HUES48 (cell line): ENCODE measurements at regions not wholly inside any gene's neighbourhood (a gene's known extent, or its start where the extent isn't known, plus 50 kb on each side); places are given as distances from the start of the nearest gene placed in this dataset.

ENCODE experiments used
- H3K27ac ChIP-seq: one replicate; pipeline ENCODE4 v1.7.0; 2013; ENCODE audit warnings: low read depth, low read length, inconsistent platforms
- H3K27me3 ChIP-seq: 2 replicates; pipeline ENCODE4 v1.6.1; 2013; ENCODE audit warnings: mild to moderate bottlenecking, low read length; ENCODE audit not compliant: control insufficient read depth, insufficient read depth
- H3K36me3 ChIP-seq: 2 replicates; pipeline ENCODE4 v1.6.1; 2013; ENCODE audit warnings: low read length; ENCODE audit not compliant: control insufficient read depth, insufficient read depth
- H3K4me1 ChIP-seq: 2 replicates; pipeline ENCODE4 v1.6.1; 2013; ENCODE audit warnings: mild to moderate bottlenecking, low read length; ENCODE audit not compliant: control insufficient read depth, insufficient read depth
- H3K4me3 ChIP-seq: 2 replicates; pipeline ENCODE4 v1.5.1; 2013; ENCODE audit warnings: mild to moderate bottlenecking, low read depth, low read length
- H3K9ac ChIP-seq: 2 replicates; pipeline ENCODE4 v1.6.1; 2013; ENCODE audit warnings: mild to moderate bottlenecking, low read depth, low read length, moderate library complexity
- H3K9me3 ChIP-seq: 2 replicates; pipeline ENCODE4 v1.6.1; 2013; ENCODE audit warnings: low read length; ENCODE audit not compliant: control insufficient read depth, insufficient read depth

DNA sequence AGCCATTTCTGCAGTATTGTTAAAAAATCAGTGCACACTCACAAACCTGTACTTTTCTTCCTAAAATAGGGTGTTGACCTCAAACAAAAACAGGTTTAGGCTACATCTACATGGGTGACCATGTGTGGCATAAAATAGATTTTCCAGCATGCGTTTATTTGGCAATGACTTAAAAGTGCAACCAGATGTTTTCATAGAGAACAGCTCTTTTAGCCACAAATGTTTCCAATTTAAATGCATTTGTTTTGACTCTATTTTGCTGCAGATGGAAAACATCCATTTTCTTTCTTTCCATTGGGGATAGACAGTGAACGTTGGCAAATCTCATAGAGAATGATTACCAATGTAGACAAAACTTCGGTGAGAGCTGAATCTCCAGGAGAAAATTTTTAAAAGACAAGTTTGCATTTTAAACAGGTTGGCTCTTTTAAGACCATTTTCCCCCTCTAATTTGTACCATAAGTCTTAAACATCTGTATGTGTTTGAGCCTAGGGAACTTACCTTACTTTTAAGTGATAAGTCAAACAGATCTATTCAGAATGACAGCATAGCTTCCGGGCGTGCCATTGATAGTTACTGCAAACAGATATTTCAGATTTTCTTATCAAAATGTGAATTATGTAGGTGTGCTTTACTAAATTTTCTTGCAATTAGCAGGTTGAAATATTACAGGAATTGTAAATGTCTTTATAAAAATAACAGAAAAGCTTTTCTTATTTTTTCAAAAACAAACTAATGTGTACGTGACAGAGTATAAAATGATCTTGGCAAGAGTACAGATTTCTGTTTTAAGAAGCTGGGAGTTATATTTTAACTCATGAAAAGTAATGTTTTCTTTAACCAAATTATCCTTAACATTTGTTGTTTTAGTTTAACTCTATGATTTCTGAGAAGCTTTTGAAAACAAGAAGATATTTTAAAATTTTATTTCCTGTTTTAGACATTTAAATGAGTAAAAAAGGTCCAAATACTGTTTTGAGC lies 144.9 kb downstream of the HGF start:
- Histone ChIP-seq H3K9me3 (no peaks in the 10 kb centered on the region), H3K27me3 (no peaks in the 10 kb centered on the region), H3K9ac (no peak overlapping the region), H3K27ac (no peak overlapping the region), H3K4me3 (no peak overlapping the region), H3K36me3 (no peaks in the 10 kb centered on the region), H3K4me1 (peaks cover 4% of the 10 kb centered on the region; the same call in 1 of the 2 replicates)

- no peak overlapping the region for H3K27ac ChIP-seq
- H3K36me3 ChIP-seq, result no peaks in the 10 kb centered on the region
- H3K9ac ChIP-seq, result no peak overlapping the region
- no peaks in the 10 kb centered on the region for H3K27me3 ChIP-seq
- no peak overlapping the region for H3K4me3 ChIP-seq
- peaks cover 4% of the 10 kb centered on the region; the same call in 1 of the 2 replicates for H3K4me1 ChIP-seq
- no peaks in the 10 kb centered on the region for H3K9me3 ChIP-seq
Measured at GRCh38 chr7:81624021-81624592, 145.7 kb downstream of the HGF start.

DNA sequence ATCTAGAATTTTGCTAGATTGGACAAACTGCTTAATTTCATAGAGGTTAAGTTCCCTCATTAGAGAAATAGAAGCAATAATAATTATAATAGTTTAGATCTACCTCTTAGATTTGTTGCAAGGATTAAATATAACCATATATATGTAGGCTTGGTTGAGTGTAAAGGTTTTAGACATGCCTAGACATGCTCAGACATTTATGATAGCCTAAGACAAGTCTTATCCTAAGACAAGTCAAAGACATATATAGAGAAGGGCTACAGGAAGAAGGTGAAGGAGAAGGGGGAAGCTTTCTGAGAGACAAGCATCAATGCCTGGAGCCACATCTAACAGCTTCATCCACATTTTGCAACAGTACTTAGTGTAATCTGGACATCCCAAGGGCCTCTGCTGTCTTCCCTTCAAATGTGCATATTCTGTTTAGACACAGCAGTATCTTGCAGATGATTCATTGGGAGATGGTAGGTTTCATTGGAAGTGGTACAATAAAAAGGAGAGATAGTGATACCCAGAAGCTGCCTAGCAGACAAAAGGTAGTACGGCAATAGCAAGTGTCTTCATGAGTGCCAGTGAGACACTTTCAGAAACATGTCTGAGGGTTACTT lies 146.5 kb downstream of the HGF start:
- Histone ChIP-seq H3K27ac (no peak overlapping the region), H3K4me1 (peaks cover 4% of the 10 kb centered on the region; the same call in 1 of the 2 replicates)

DNA sequence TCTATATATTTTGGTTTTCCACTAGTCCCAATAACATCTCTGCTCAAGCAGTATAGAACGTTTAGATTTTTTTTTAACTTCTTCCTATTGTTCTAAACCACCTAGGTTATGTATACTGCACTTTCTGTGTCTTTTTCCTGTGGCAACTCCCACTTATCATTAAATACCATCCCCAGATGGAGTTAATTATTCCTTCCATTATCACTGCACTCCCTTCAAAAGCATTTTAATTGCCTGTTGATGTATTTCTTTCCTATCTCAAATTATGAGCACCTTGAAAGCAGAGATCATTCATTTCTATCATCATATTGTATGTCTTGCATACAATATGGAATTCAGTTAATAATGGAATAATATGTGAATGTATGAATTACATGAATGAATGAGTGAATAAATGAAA lies 148.0 kb downstream of the HGF start:
- no peaks in the 10 kb centered on the region for H3K36me3 ChIP-seq
- H3K4me1 ChIP-seq, result peaks cover 4% of the 10 kb centered on the region; the same call in 1 of the 2 replicates
- H3K4me3 ChIP-seq, result no peak overlapping the region
- H3K9ac ChIP-seq, result no peak overlapping the region
- H3K27ac ChIP-seq, result no peak overlapping the region
- no peaks in the 10 kb centered on the region for H3K27me3 ChIP-seq
- H3K9me3 ChIP-seq, result no peaks in the 10 kb centered on the region

More for the DNA sequence above, 146.5 kb downstream of the HGF start:
- H3K9me3 ChIP-seq, result no peaks in the 10 kb centered on the region
- H3K4me3 ChIP-seq, result no peak overlapping the region
- H3K36me3 ChIP-seq, result no peaks in the 10 kb centered on the region
- no peaks in the 10 kb centered on the region for H3K27me3 ChIP-seq
- H3K9ac ChIP-seq, result no peak overlapping the region

DNA sequence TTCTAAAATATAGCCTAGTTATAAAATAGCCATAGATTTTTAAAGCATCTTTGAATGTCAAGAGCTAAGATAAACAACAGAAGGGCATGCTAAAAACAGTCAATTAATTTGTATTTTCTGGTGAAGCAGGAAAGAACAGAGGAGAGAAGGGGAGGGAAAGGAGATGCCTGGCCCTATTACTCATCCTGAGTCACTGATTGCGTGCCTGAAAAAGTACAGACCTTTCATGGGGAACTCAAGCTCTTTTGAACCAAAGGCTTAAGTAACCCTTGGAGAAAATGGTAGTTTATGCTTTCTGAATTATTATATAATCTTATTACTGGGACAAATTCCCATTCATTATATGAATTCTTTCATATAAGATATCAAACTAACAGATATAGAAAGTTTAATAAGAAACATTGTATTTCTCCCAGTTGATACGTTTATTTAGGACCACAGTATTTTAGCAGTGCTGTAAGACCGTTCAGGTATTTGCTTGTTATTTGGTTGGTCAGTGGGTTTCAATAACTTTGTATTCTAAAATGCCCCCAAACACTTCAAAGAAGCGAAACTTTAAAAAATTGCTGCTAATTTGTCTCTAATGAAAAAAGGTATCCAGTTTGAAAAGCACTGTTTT lies 151.3 kb downstream of the HGF start:
- Histone ChIP-seq H3K9ac (no peak overlapping the region), H3K4me1 (no peaks in the 10 kb centered on the region), H3K4me3 (no peak overlapping the region), H3K27me3 (no peaks in the 10 kb centered on the region), H3K36me3 (no peaks in the 10 kb centered on the region), H3K27ac (no peak overlapping the region), H3K9me3 (no peaks in the 10 kb centered on the region)

GRCh38 chr7:81616951-81617350 lies 152.9 kb downstream of the HGF start:
- Histone ChIP-seq H3K27ac (no peak overlapping the region), H3K27me3 (no peaks in the 10 kb centered on the region), H3K4me1 (no peaks in the 10 kb centered on the region), H3K36me3 (no peaks in the 10 kb centered on the region), H3K4me3 (no peak overlapping the region), H3K9me3 (no peaks in the 10 kb centered on the region), H3K9ac (no peak overlapping the region)

GRCh38 chr7:81611805-81612204 lies 158.0 kb downstream of the HGF start:
- Histone ChIP-seq H3K4me1 (no peaks in the 10 kb centered on the region), H3K27ac (no peak overlapping the region), H3K27me3 (no peaks in the 10 kb centered on the region), H3K36me3 (no peaks in the 10 kb centered on the region), H3K9me3 (no peaks in the 10 kb centered on the region), H3K4me3 (no peak overlapping the region), H3K9ac (no peak overlapping the region)

DNA sequence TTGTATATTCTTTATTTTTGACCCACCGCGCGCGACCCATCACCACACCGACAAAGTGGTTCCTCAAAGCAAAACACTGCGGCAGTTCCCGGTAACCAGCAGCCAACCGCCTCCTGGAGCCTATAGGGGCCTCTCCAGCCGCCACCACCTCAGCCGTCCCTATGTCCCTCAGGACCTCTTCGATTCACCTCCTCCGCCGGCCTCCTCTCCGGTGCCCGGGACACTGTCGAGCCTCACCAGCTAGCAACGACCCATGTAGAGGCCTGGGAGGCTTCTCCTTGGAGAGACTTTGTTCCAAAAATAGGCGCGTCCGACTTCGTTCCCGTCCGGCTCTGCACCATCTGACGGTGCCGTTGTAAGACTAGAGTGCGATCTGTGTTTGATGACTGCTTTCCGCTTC lies 158.8 kb downstream of the HGF start:
- H3K4me1 ChIP-seq, result no peaks in the 10 kb centered on the region
- no peaks in the 10 kb centered on the region for H3K9me3 ChIP-seq
- H3K27ac ChIP-seq, result no peak overlapping the region
- H3K27me3 ChIP-seq, result no peaks in the 10 kb centered on the region
- no peak overlapping the region for H3K4me3 ChIP-seq
- no peaks in the 10 kb centered on the region for H3K36me3 ChIP-seq
- no peak overlapping the region for H3K9ac ChIP-seq

DNA sequence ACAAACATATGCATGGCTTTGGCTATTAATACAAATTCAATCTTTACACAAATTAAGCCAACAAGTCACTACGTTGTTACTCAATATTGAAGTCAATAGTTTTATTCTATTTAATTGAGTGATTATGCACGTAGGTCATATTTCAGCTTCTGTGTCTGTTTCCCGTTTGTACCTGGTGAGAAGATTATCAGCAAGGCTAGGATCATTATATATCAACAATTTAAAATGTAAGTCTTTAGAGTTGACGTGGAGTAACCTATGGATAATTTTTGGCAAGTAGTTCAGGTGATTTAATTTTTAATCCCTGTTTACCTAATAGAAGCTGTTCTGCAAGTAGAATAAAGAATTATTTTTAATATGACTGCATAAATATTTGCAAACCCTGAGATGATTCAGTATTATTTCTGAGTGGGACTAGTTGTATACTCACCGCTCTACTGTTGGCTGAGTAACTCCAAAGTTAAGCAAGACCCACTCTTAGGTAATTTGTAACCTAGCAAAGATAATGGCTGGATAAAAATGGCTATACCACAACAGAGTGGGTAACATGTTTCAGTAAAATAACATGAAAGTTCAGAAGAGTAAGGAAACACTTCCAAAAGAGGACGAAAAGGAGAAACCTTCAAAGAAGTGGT lies 161.0 kb downstream of the HGF start:
- no peaks in the 10 kb centered on the region for H3K4me1 ChIP-seq
- no peak overlapping the region for H3K9ac ChIP-seq
- no peaks in the 10 kb centered on the region for H3K9me3 ChIP-seq
- H3K27me3 ChIP-seq, result no peaks in the 10 kb centered on the region
- no peak overlapping the region for H3K27ac ChIP-seq
- no peak overlapping the region for H3K4me3 ChIP-seq
- H3K36me3 ChIP-seq, result no peaks in the 10 kb centered on the region

DNA sequence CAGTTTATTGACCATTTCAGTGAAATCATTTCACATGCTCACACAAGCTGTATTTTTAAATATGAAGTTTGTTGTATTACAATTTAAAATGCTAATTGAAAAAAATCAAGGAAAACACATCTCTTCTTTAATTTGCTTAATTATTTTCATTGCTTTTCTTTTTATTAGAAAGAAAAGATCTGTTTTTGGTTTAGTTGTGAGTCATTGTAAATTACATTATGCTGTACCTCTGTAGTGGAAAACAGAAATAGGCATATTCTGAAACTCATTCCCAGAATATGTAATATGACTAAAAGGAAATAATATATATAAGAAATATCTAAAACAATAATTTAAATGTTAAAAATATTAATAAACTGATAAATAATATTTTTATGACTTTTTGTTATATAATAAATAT lies 161.9 kb downstream of the HGF start:
- H3K36me3 ChIP-seq, result no peaks in the 10 kb centered on the region
- H3K27ac ChIP-seq, result no peak overlapping the region
- H3K27me3 ChIP-seq, result no peaks in the 10 kb centered on the region
- H3K9ac ChIP-seq, result no peak overlapping the region
- H3K4me1 ChIP-seq, result no peaks in the 10 kb centered on the region
- H3K4me3 ChIP-seq, result no peak overlapping the region
- no peaks in the 10 kb centered on the region for H3K9me3 ChIP-seq
